SK-N-SH treated with all-trans-retinoic acid at 6 μM for 48 hours (cell line): ENCODE measurements at regions not wholly inside any gene's neighbourhood (a gene's known extent, or its start where the extent isn't known, plus 50 kb on each side); places are given as distances from the start of the nearest gene placed in this dataset.

Experiments
- ATAC-seq: fragments of 200-7000 bp; cut with Tn5 transposase; 3 replicates; pipeline ENCODE4 v1.9.1; 2020; ENCODE audit warnings: mild to moderate bottlenecking, moderate library complexity
- ARNTL ChIP-seq: fragments of 450-650 bp; formaldehyde crosslinking; IDR thresholded peaks from 2 replicates; pipeline ENCODE4 v1.5.0; 2020; ENCODE audit warnings: low read depth, mild to moderate bottlenecking, moderate library complexity, borderline replicate concordance
- CREB5 ChIP-seq: fragments of 250-450 bp; sonication (Bioruptor Pico); IDR thresholded peaks from 2 replicates; pipeline ENCODE4 v1.5.1; 2020; ENCODE audit warnings: low read depth, mild to moderate bottlenecking, moderate library complexity
- CSDC2 ChIP-seq: fragments of 250-450 bp; sonication (Bioruptor Pico); IDR thresholded peaks from 2 replicates; pipeline ENCODE4 v1.5.0; 2020; ENCODE audit warnings: mild to moderate bottlenecking, moderate library complexity
- CSRNP3 ChIP-seq: fragments of 250-450 bp; sonication (Bioruptor Pico); IDR thresholded peaks from 2 replicates; pipeline ENCODE4 v1.5.1; 2021; ENCODE audit warnings: mild to moderate bottlenecking, moderate library complexity
- ESRRG ChIP-seq: fragments of 250-450 bp; sonication (Bioruptor Pico); IDR thresholded peaks from 2 replicates; pipeline ENCODE4 v1.6.1; 2021; ENCODE audit warnings: mild to moderate bottlenecking
- GLIS3 ChIP-seq: fragments of 250-450 bp; sonication (Bioruptor Pico); IDR thresholded peaks from 2 replicates; pipeline ENCODE4 v1.5.0; 2020; ENCODE audit warnings: mild to moderate bottlenecking, moderate library complexity
- PATZ1 ChIP-seq: fragments of 250-450 bp; sonication (Bioruptor Pico); IDR thresholded peaks from 2 replicates; pipeline ENCODE4 v1.8.0; 2020; ENCODE audit warnings: mild to moderate bottlenecking, moderate library complexity, borderline replicate concordance
- POU6F1 ChIP-seq: fragments of 250-450 bp; sonication (Bioruptor Pico); IDR thresholded peaks from 2 replicates; pipeline ENCODE4 v1.8.0; 2021; ENCODE audit warnings: low read depth, mild to moderate bottlenecking, moderate library complexity, borderline replicate concordance
- PPARA ChIP-seq: fragments of 250-450 bp; sonication (Bioruptor Pico); IDR thresholded peaks from 2 replicates; pipeline ENCODE4 v1.5.0; 2020; ENCODE audit warnings: mild to moderate bottlenecking, borderline replicate concordance
- RARB ChIP-seq: fragments of 250-450 bp; sonication (Bioruptor Pico); IDR thresholded peaks from 2 replicates; pipeline ENCODE4 v1.8.0; 2021; ENCODE audit warnings: mild to moderate bottlenecking, moderate library complexity
- SNAI2 ChIP-seq: fragments of 250-450 bp; sonication (Bioruptor Pico); IDR thresholded peaks from 2 replicates; pipeline ENCODE4 v1.5.0; 2020; ENCODE audit warnings: mild to moderate bottlenecking, moderate library complexity
- TCF4 ChIP-seq: fragments of 250-450 bp; sonication (Bioruptor Pico); IDR thresholded peaks from 2 replicates; pipeline ENCODE4 v1.8.0; 2021; ENCODE audit warnings: mild to moderate bottlenecking, moderate library complexity, borderline replicate concordance
- TOX ChIP-seq: fragments of 250-450 bp; sonication (Bioruptor Pico); IDR thresholded peaks from 2 replicates; pipeline ENCODE4 v1.8.0; 2021; ENCODE audit warnings: mild to moderate bottlenecking, moderate library complexity, borderline replicate concordance
- TSHZ2 ChIP-seq: fragments of 250-450 bp; sonication (Bioruptor Pico); IDR thresholded peaks from 2 replicates; pipeline ENCODE4 v1.5.0; 2020; ENCODE audit warnings: mild to moderate bottlenecking, moderate library complexity
- ZC3H10 ChIP-seq: fragments of 250-450 bp; sonication (Bioruptor Pico); IDR thresholded peaks from 2 replicates; pipeline ENCODE4 v1.5.1; 2021; ENCODE audit warnings: mild to moderate bottlenecking, moderate library complexity
- ZFP3 ChIP-seq: fragments of 250-450 bp; sonication (Bioruptor Pico); IDR thresholded peaks from 2 replicates; pipeline ENCODE4 v1.5.0; 2020; ENCODE audit warnings: mild to moderate bottlenecking, moderate library complexity
- ZNF565 ChIP-seq: fragments of 450-650 bp; formaldehyde crosslinking; conservative IDR thresholded peaks from 2 replicates; pipeline ENCODE4 v1.5.0; 2020; ENCODE audit warnings: low read depth, mild to moderate bottlenecking, moderate library complexity
- ZNF70 ChIP-seq: fragments of 450-650 bp; formaldehyde crosslinking; IDR thresholded peaks from 2 replicates; pipeline ENCODE4 v1.5.0; 2020; ENCODE audit warnings: mild to moderate bottlenecking, moderate library complexity
- ZNF8 ChIP-seq: fragments of 450-650 bp; formaldehyde crosslinking; IDR thresholded peaks from 2 replicates; pipeline ENCODE4 v1.5.0; 2020; ENCODE audit warnings: mild to moderate bottlenecking, moderate library complexity

- TF ChIP-seq TSHZ2 (CRISPR knock-in tag) (no peak), RARB (no peak), PPARA (no peak), ARNTL (CRISPR knock-in tag) (no peak)
Observed at GRCh38 chr5:40052808-40053207, 626.9 kb upstream of the PTGER4 start (continued).

GRCh38 chr5:40046792-40047191, 622.0 kb upstream of the DAB2 start:
- no peak for ATAC-seq
- TF ChIP-seq ZNF8 (no peak), ZC3H10 (CRISPR knock-in tag) (no peak), CSRNP3 (CRISPR knock-in tag) (no peak), CSDC2 (CRISPR knock-in tag) (no peak), ZFP3 (CRISPR knock-in tag) (no peak), ZNF70 (CRISPR knock-in tag) (no peak), ZNF565 (CRISPR knock-in tag) (no peak)
- TF ChIP-seq, all 23 proteins: peak for 0

- TF ChIP-seq SNAI2 (no peak), ZNF565 (CRISPR knock-in tag) (no peak), ZFP3 (CRISPR knock-in tag) (no peak), TCF4 (CRISPR knock-in tag) (no peak), POU6F1 (no peak), ZC3H10 (CRISPR knock-in tag) (no peak), CREB5 (CRISPR knock-in tag) (no peak), GLIS3 (CRISPR knock-in tag) (no peak)
- no peak for ATAC-seq
Observed at GRCh38 chr5:40045429-40045828, 620.6 kb upstream of the DAB2 start.

- no peak for ATAC-seq
- TF ChIP-seq RARB = no peak
- TF ChIP-seq ESRRG = no peak
- no peak for TF ChIP-seq ZNF565 (CRISPR knock-in tag)
- TF ChIP-seq TOX = no peak
- no peak for TF ChIP-seq CSDC2 (CRISPR knock-in tag)
- TF ChIP-seq PPARA = no peak
- TF ChIP-seq ZC3H10 (CRISPR knock-in tag) = no peak
- TF ChIP-seq ZNF8 = no peak
- TF ChIP-seq CREB5 (CRISPR knock-in tag) = no peak
- no peak for TF ChIP-seq ARNTL (CRISPR knock-in tag)
- TF ChIP-seq PATZ1 (CRISPR knock-in tag) = no peak
Observed at GRCh38 chr5:40043916-40044315, 619.1 kb upstream of the DAB2 start.
